HG03103 (cell line): ENCODE measurements at regions not wholly inside any gene's neighbourhood (a gene's known extent, or its start where the extent isn't known, plus 50 kb on each side); places are given as distances from the start of the nearest gene placed in this dataset.
"Not testable (repeated sequence)": the region's sequence is repeated elsewhere in the genome, so short reads cannot be mapped to it uniquely, and the experiment has no call there.

Source experiments
- ATAC-seq: cut with Tn5 transposase; IDR thresholded peaks from one replicate; pipeline ENCODE4 v1.9.1; 2021; ENCODE audit warnings: low read depth; ENCODE audit not compliant: unreplicated experiment

GRCh38 chr6:115575285-115575684, 485.4 kb downstream of the FRK start:
- ATAC-seq = no peak

GRCh38 chr6:115573861-115574260, 486.8 kb downstream of the FRK start:
- no peak for ATAC-seq

GRCh38 chr6:115570331-115570730, 490.4 kb downstream of the FRK start:
- no peak for ATAC-seq

- no peak for ATAC-seq
Observed at GRCh38 chr6:115554060-115554459, 506.6 kb downstream of the FRK start.

GRCh38 chr6:115551527-115551926, 509.2 kb downstream of the FRK start:
- ATAC-seq = no peak

- ATAC-seq = no peak
Observed at GRCh38 chr6:115545672-115545986, 515.1 kb downstream of the FRK start.

- ATAC-seq = no peak
Observed at GRCh38 chr6:115544765-115545671, 515.7 kb downstream of the FRK start.

- ATAC-seq = no peak
Observed at GRCh38 chr6:115540077-115540869, 520.4 kb downstream of the FRK start.

GRCh38 chr6:115539531-115539930, 521.2 kb downstream of the FRK start:
- ATAC-seq = no peak

- ATAC-seq = no peak
Observed at GRCh38 chr6:115524821-115525220, 535.9 kb downstream of the FRK start.

- ATAC-seq = not testable (repeated sequence)
Observed at GRCh38 chr6:115521747-115522146, 538.9 kb downstream of the FRK start.

GRCh38 chr6:115514656-115515055, 546.0 kb downstream of the FRK start:
- no peak for ATAC-seq

- no peak for ATAC-seq
Observed at GRCh38 chr6:115512923-115513322, 547.8 kb downstream of the FRK start.

- ATAC-seq = no peak
Observed at GRCh38 chr6:115511771-115512170, 548.9 kb downstream of the FRK start.

GRCh38 chr6:115502432-115502831, 558.3 kb downstream of the FRK start:
- not testable (repeated sequence) for ATAC-seq

GRCh38 chr6:115495184-115495583, 565.5 kb downstream of the FRK start:
- no peak for ATAC-seq

- no peak for ATAC-seq
Observed at GRCh38 chr6:115487331-115487730, 573.4 kb downstream of the FRK start.

GRCh38 chr6:115485400-115485799, 575.3 kb downstream of the FRK start:
- ATAC-seq = no peak

GRCh38 chr6:115480543-115480942, 580.1 kb downstream of the FRK start:
- not testable (repeated sequence) for ATAC-seq

- no peak for ATAC-seq
Observed at GRCh38 chr6:115474443-115475041, 586.1 kb downstream of the FRK start.

GRCh38 chr6:115468272-115469005, 592.3 kb downstream of the FRK start:
- ATAC-seq = no peak
